K562 (cell line): ENCODE measurements at regions not wholly inside any gene's neighbourhood (a gene's known extent, or its start where the extent isn't known, plus 50 kb on each side); places are given as distances from the start of the nearest gene placed in this dataset.

ENCODE experiments used
- ATAC-seq: fragments of 200-7000 bp; cut with Tn5 transposase; 3 replicates; pipeline ENCODE4 v1.9.1; 2020; ENCODE audit warnings: moderate library complexity
- BruUV-seq: library from RNA; stranded (reverse); fragments of 400-500 nt; replicated peaks from 2 replicates; lab custom pipeline; 2021; lab: Mats Ljungman, UMichigan
- CTCF ChIA-PET: fragments of 300-600 bp; formaldehyde crosslinking; extraction: SDS; loops from one replicate; lab custom pipeline; 2021; ENCODE audit warnings: low intra/inter-chr PET ratio; lab: Yijun Ruan, JAX
- POLR2A ChIA-PET: fragments of 300-600, 350-650 bp; sonication (Branson Sonifier 250); formaldehyde crosslinking; extraction: SDS; loops from one replicate; lab custom pipeline; 2021; ENCODE audit warnings: antibody characterized with exemption, inconsistent platforms; lab: Yijun Ruan, JAX
- DNase-seq, 4 experiments: peaks; one replicate each; pipeline versions ENCODE4 v3.0.0 to v3.0.0-alpha.2; 2011 to 2018; ENCODE audit warnings: low spot score in 3 of 4, mixed read lengths in 3 of 4; ENCODE audit errors: extremely low read depth in 1 of 4
- FAIRE-seq: peaks from 2 replicates; lab custom pipeline; 2011; peaks lifted over from hg19 to GRCh38; lab: Jason Lieb, UNC
- H2AFZ ChIP-seq: 2 replicates; pipeline ENCODE4 v1.6.0; 2011; ENCODE audit warnings: low read depth, low read length, control low read depth, inconsistent platforms
- H3K27ac ChIP-seq: fragments of 200-600 bp; 3 replicates; pipeline ENCODE4 v1.8.0; 2011; ENCODE audit warnings: low read depth, mild to moderate bottlenecking, control low read depth, inconsistent platforms, low read length, moderate library complexity, mixed read lengths; ENCODE audit errors: extremely low read depth
- H3K27me3 ChIP-seq, 2 experiments: fragments of 300-600 bp in 1 of 2; 2 replicates in 1 of 2; 3 replicates in 1 of 2; pipeline versions ENCODE4 v1.6.0 to v1.8.0; 2011; ENCODE audit warnings: inconsistent platforms in 2 of 2, low read length in 2 of 2, mild to moderate bottlenecking in 1 of 2, mixed read lengths in 1 of 2, moderate library complexity in 1 of 2; ENCODE audit not compliant: control insufficient read depth in 2 of 2, insufficient read depth in 2 of 2
- H3K36me3 ChIP-seq: fragments of 300-600 bp; 3 replicates; pipeline ENCODE4 v1.8.0; 2011; ENCODE audit warnings: mild to moderate bottlenecking, low read length, inconsistent platforms; ENCODE audit not compliant: control insufficient read depth, insufficient read depth
- H3K4me1 ChIP-seq, 2 experiments: fragments of 200-600 bp in 1 of 2; replicated peaks in 1 of 2; 2 replicates in 1 of 2; 3 replicates in 1 of 2; pipeline versions ENCODE4 v1.5.1 to v1.8.0; 2011; ENCODE audit warnings: inconsistent platforms in 2 of 2, low read length in 2 of 2, mild to moderate bottlenecking in 1 of 2, mixed read lengths in 1 of 2, moderate library complexity in 1 of 2; ENCODE audit not compliant: control insufficient read depth in 2 of 2, insufficient read depth in 2 of 2
- H3K4me2 ChIP-seq: 2 replicates; pipeline ENCODE4 v1.6.1; 2011; ENCODE audit warnings: low read length, control low read depth, inconsistent platforms, mixed read lengths; ENCODE audit not compliant: insufficient read depth
- H3K4me3 ChIP-seq: fragments of 200-600 bp; sonication (generic), shearing (Covaris generic); 2 replicates; pipeline ENCODE4 v1.5.1; 2016; ENCODE audit warnings: control low read depth, inconsistent platforms
- H3K79me2 ChIP-seq: fragments of 200-600 bp; 3 replicates; pipeline ENCODE4 v1.8.0; 2011; ENCODE audit warnings: low read length, inconsistent platforms; ENCODE audit not compliant: control insufficient read depth, insufficient read depth
- H3K9ac ChIP-seq, 2 experiments: 2 replicates each; pipeline versions ENCODE4 v1.6.0 to v1.6.1; 2011; ENCODE audit warnings: low read depth in 2 of 2, low read length in 2 of 2, control low read depth in 1 of 2, inconsistent platforms in 1 of 2, mild to moderate bottlenecking in 1 of 2, mixed read lengths in 1 of 2; ENCODE audit not compliant: insufficient read depth in 1 of 2
- H3K9me1 ChIP-seq: one replicate; pipeline ENCODE4 v1.6.0; 2011; ENCODE audit warnings: inconsistent platforms, mild to moderate bottlenecking, low read length, moderate library complexity; ENCODE audit not compliant: control insufficient read depth, insufficient read depth
- H3K9me3 ChIP-seq: replicated peaks from 2 replicates; pipeline ENCODE4 v1.5.1; 2011; ENCODE audit warnings: low read depth, low read length, inconsistent platforms; ENCODE audit not compliant: control insufficient read depth, insufficient read depth
- H4K20me1 ChIP-seq: replicated peaks from 2 replicates; pipeline ENCODE4 v1.6.1; 2011; ENCODE audit warnings: low read length, inconsistent platforms, mixed read lengths; ENCODE audit not compliant: control insufficient read depth, insufficient read depth
- CEBPG ChIP-seq, 3 experiments: fragments of 200-800 bp in 1 of 3; sonication (Bioruptor generic) in 1 of 3; sonication (generic) in 1 of 3; formaldehyde crosslinking in 1 of 3; IDR thresholded peaks in 2 of 3; conservative IDR thresholded peaks in 1 of 3; 2 replicates each; pipeline versions ENCODE4 v1.6.1 to v1.8.0; 2016 to 2022; ENCODE audit warnings: missing compliant biosample characterization in 2 of 3, missing genetic modification characterization in 2 of 3, mild to moderate bottlenecking in 1 of 3, missing genetic modification reagents in 1 of 3
- RBM25 ChIP-seq: fragments of 200-400 bp; formaldehyde crosslinking; IDR thresholded peaks from 2 replicates; pipeline ENCODE4 v1.6.1; 2018; ENCODE audit warnings: low read length, low read depth, moderate library complexity; ENCODE audit not compliant: severe bottlenecking
- ZNF143 ChIP-seq: sonication (generic); formaldehyde crosslinking; IDR thresholded peaks from 2 replicates; pipeline ENCODE4 v1.9.0; 2022; ENCODE audit warnings: mild to moderate bottlenecking, missing genetic modification reagents
- WGBS: fragments of 100-300 bp; shearing (Covaris generic); methylation state at CpG from one replicate; pipeline ENCODE4 v1.1.6; 2016; ENCODE audit warnings: low coverage, mixed read lengths; ENCODE audit not compliant: insufficient coverage; ENCODE audit errors: missing lambda C conversion rate; 5-methylcytosine and 5-hydroxymethylcytosine counted together
- in situ Hi-C: fragments of 300-500 bp; cut with MboI; formaldehyde crosslinking; loops from 4 replicates; pipeline ENCODE4 v1.15.0; 2018; ENCODE audit warnings: inconsistent platforms, mixed read lengths
- intact Hi-C: fragments of 100-400 bp; cut with micrococcal nuclease; formaldehyde crosslinking; loops from 2 replicates; pipeline ENCODE4 v1.14.2; 2022

GRCh38 chr16:54783980-54784379 is 146.7 kb upstream of the IRX5 start:
- Histone ChIP-seq H3K9me1 (no peaks in the 10 kb centered on the region), H3K79me2 (no peaks in the 10 kb centered on the region), H4K20me1 (no peaks in the 10 kb centered on the region), H3K9me3 (no peaks in the 10 kb centered on the region), H3K27me3 (no peaks in the 10 kb centered on the region), H2AFZ (no peak overlapping the region), H3K36me3 (no peaks in the 10 kb centered on the region), H3K4me1 (no peaks in the 10 kb centered on the region), H3K27ac (no peak overlapping the region), H3K4me2 (no peak overlapping the region), H3K9ac (no peak overlapping the region), H3K4me3 (no peak overlapping the region)
- 0% methylated on average over 2 of the region's 2 CpGs for WGBS
- POLR2A ChIA-PET, result no interaction called here
- in situ Hi-C loops (no loop called here), intact Hi-C loops (no loop called here)
- TF ChIP-seq CEBPG (CRISPR knock-in tag; IDR thresholded peaks at IDR 0.05), result no peak
- TF ChIP-seq CEBPG (tag; conservative IDR thresholded peaks at IDR 0.05 in 1 of 2, IDR thresholded peaks at IDR 0.05 in 1 of 2), result peak in 1 of 2 experiments; percentile 79; a peak in 2 of 4 replicates
- no peak for TF ChIP-seq ZNF143 (CRISPR knock-in tag)
- ATAC-seq, result no peak
- no peak for FAIRE-seq
- DNase-seq, result no peak
- CTCF ChIA-PET, result no interaction called here
- no TSS peak for BruUV-seq

GRCh38 chr16:54783226-54783625 is 147.4 kb upstream of the IRX5 start:
- POLR2A ChIA-PET, result no interaction called here
- intact Hi-C loops (no loop called here), in situ Hi-C loops (no loop called here)
- no TSS peak for BruUV-seq
- Histone ChIP-seq H3K4me1 (no peaks in the 10 kb centered on the region), H3K36me3 (no peaks in the 10 kb centered on the region), H3K9me1 (no peaks in the 10 kb centered on the region), H4K20me1 (no peaks in the 10 kb centered on the region), H3K4me2 (no peak overlapping the region), H3K4me3 (no peak overlapping the region), H3K9ac (no peak overlapping the region), H3K9me3 (no peaks in the 10 kb centered on the region), H2AFZ (no peak overlapping the region), H3K79me2 (no peaks in the 10 kb centered on the region), H3K27me3 (no peaks in the 10 kb centered on the region), H3K27ac (no peak overlapping the region)
- whole genome bisulfite sequencing, result 3% methylated on average over 3 of the region's 3 CpGs
- no peak for TF ChIP-seq RBM25
- CTCF ChIA-PET, result no interaction called here
- FAIRE-seq, result no peak
- no peak for DNase-seq
- no peak for ATAC-seq
